Tibial artery (tissue), 4 donors: ENCODE measurements at regions not wholly inside any gene's neighbourhood (a gene's known extent, or its start where the extent isn't known, plus 50 kb on each side); places are given as distances from the start of the nearest gene placed in this dataset.

Experiments
- DNase-seq, 2 donors: peaks; one replicate each; pipeline ENCODE4 v3.0.0-alpha.2; 2019
- H3K27ac ChIP-seq, 2 donors: fragments of 200-600 bp; sonication (generic) in 1 of 2; 1 replicate in 1 of 2; 2 replicates in 1 of 2; pipeline ENCODE4 v1.5.1; 2018 to 2019; ENCODE audit warnings: mild to moderate bottlenecking in 1 of 2
- H3K27me3 ChIP-seq, 2 donors: fragments of 200-600 bp; sonication (generic) in 1 of 2; one replicate each; pipeline versions ENCODE4 v1.5.1 to v1.6.0; 2016 to 2019
- H3K36me3 ChIP-seq, 3 donors: fragments of 200-600 bp; sonication (generic) in 2 of 3; one replicate each; pipeline ENCODE4 v1.5.1; 2016 to 2019; ENCODE audit warnings: mild to moderate bottlenecking in 2 of 3
- H3K4me1 ChIP-seq, 4 donors: fragments of 200-600 bp; sonication (generic) in 2 of 4; 1 replicate in 3 of 4; 2 replicates in 1 of 4; pipeline ENCODE4 v1.5.1; 2016 to 2019
- H3K4me3 ChIP-seq, 2 donors: fragments of 200-600 bp; sonication (generic) in 1 of 2; 1 replicate in 1 of 2; 2 replicates in 1 of 2; pipeline ENCODE4 v1.5.1; 2018 to 2019; ENCODE audit warnings: mild to moderate bottlenecking in 2 of 2
- H3K9me3 ChIP-seq, 3 donors: fragments of 200-600 bp; sonication (generic) in 1 of 3; one replicate each; pipeline ENCODE4 v1.5.1; 2016 to 2019
- CTCF ChIP-seq, 2 experiments: fragments of 200-600 bp in 1 of 2; fragments of 450-650 bp in 1 of 2; IDR thresholded peaks; one replicate each; pipeline ENCODE4 v1.5.1; 2017 to 2019; ENCODE audit warnings: antibody characterized with exemption in 2 of 2, mild to moderate bottlenecking in 1 of 2, moderate library complexity in 1 of 2
- intact Hi-C: fragments of 100-400 bp; cut with DNase I; formaldehyde crosslinking; loops from one replicate; pipeline ENCODE4 v1.15.0; 2023; ENCODE audit warnings: low total_unique reads

- H3K27ac ChIP-seq = no peak overlapping the region
- H3K36me3 ChIP-seq = no peaks in the 10 kb centered on the region
- no peak for TF ChIP-seq CTCF (IDR thresholded peaks at IDR 0.05)
- H3K27me3 ChIP-seq = no peaks in the 10 kb centered on the region
- no peaks in the 10 kb centered on the region for H3K9me3 ChIP-seq
- H3K4me3 ChIP-seq = no peak overlapping the region
- intact Hi-C loops = no loop called here
- no peak for DNase-seq
- no peaks in the 10 kb centered on the region for H3K4me1 ChIP-seq
These were observed 534.3 kb upstream of the NRSN1 start for GRCh38 chr6:23591761-23592160.

GRCh38 chr6:23600118-23600517, 525.9 kb upstream of the NRSN1 start:
- H3K9me3 ChIP-seq = no peaks in the 10 kb centered on the region
- intact Hi-C loops = no loop called here
- no peaks in the 10 kb centered on the region for H3K27me3 ChIP-seq
- no peak for DNase-seq
- no peak overlapping the region for H3K27ac ChIP-seq
- H3K4me3 ChIP-seq = no peak overlapping the region
- TF ChIP-seq CTCF (IDR thresholded peaks at IDR 0.05) = no peak
- no peaks in the 10 kb centered on the region for H3K36me3 ChIP-seq
- H3K4me1 ChIP-seq = no peaks in the 10 kb centered on the region

- intact Hi-C loops = no loop called here
- Histone ChIP-seq H3K36me3 (no peaks in the 10 kb centered on the region), H3K9me3 (no peaks in the 10 kb centered on the region), H3K27me3 (no peaks in the 10 kb centered on the region), H3K4me3 (no peak overlapping the region), H3K27ac (no peak overlapping the region), H3K4me1 (no peaks in the 10 kb centered on the region)
- TF ChIP-seq CTCF (IDR thresholded peaks at IDR 0.05) = no peak
- no peak for DNase-seq
These were observed 524.1 kb upstream of the NRSN1 start for GRCh38 chr6:23601811-23602345.

GRCh38 chr6:23608931-23609435, 517.0 kb upstream of the NRSN1 start:
- Histone ChIP-seq H3K27ac (no peak overlapping the region), H3K9me3 (no peaks in the 10 kb centered on the region), H3K36me3 (no peaks in the 10 kb centered on the region), H3K4me3 (no peak overlapping the region), H3K27me3 (no peaks in the 10 kb centered on the region), H3K4me1 (no peaks in the 10 kb centered on the region)
- intact Hi-C loops = no loop called here
- TF ChIP-seq CTCF (IDR thresholded peaks at IDR 0.05) = no peak
- DNase-seq = no peak

GRCh38 chr6:23611776-23612381, 514.1 kb upstream of the NRSN1 start:
- H3K4me3 ChIP-seq = no peak overlapping the region
- no peaks in the 10 kb centered on the region for H3K4me1 ChIP-seq
- DNase-seq = no peak
- intact Hi-C loops = no loop called here
- H3K27ac ChIP-seq = no peak overlapping the region
- TF ChIP-seq CTCF (IDR thresholded peaks at IDR 0.05) = no peak
- H3K36me3 ChIP-seq = no peaks in the 10 kb centered on the region
- no peaks in the 10 kb centered on the region for H3K9me3 ChIP-seq
- H3K27me3 ChIP-seq = no peaks in the 10 kb centered on the region
